ENCODE measurements at regions not wholly inside any gene's neighbourhood (a gene's known extent, or its start where the extent isn't known, plus 50 kb on each side); places are given as distances from the start of the nearest gene placed in this dataset.

GRCh38 chr7:88477976-88478375, 171.3 kb upstream of the STEAP4 start:
- H3K9me3 ChIP-seq (replicated peaks; ENCODE audit: control insufficient read depth, insufficient read depth, low read length), result no peaks in the 10 kb centered on the region
- H4K20me1 ChIP-seq (replicated peaks; ENCODE audit: control insufficient read depth, extremely low read depth, insufficient read depth, low read length), result no peaks in the 10 kb centered on the region
- dilution Hi-C loops (cut with MboI; ENCODE audit: extremely low pct_ligation_motif_present, low sequenced_read_pairs), result no loop called here
- no peak overlapping the region for H2AFZ ChIP-seq (ENCODE audit: low read depth, low read length)
- ChIA-PET POLR2A (no interaction called here), CTCF (no interaction called here)
- H3K27ac ChIP-seq (ENCODE audit: insufficient read depth, low read depth, low read length), result no peak overlapping the region
- H3K4me1 ChIP-seq (ENCODE audit: control insufficient read depth, extremely low read depth, insufficient read depth, low read length), result no peaks in the 10 kb centered on the region
- DNase-seq (ENCODE audit: low read depth, low spot score) (no peak), FAIRE-seq (no peak)
- intact Hi-C loops (cut with micrococcal nuclease), result no loop called here
- no peaks in the 10 kb centered on the region for H3K36me3 ChIP-seq (ENCODE audit: control insufficient read depth in 2 of 2, extremely low read depth in 1 of 2, insufficient read depth in 2 of 2, low read length in 2 of 2)
- TF ChIP-seq MAX (IDR thresholded peaks at IDR 0.05; ENCODE audit: insufficient read depth, insufficient read length) (no peak), GATA2 (IDR thresholded peaks at IDR 0.05; ENCODE audit: insufficient read depth, insufficient read length, low read depth, low read length) (no peak)
- no peaks in the 10 kb centered on the region for H3K79me2 ChIP-seq (ENCODE audit: control insufficient read depth, insufficient read depth, low read length)
- no peak overlapping the region for H3K4me2 ChIP-seq (ENCODE audit: insufficient read depth, low read length)
- no peak overlapping the region for H3K4me3 ChIP-seq (replicated peaks in 1 of 3; ENCODE audit: insufficient read depth in 1 of 3, low read depth in 1 of 3, low read length in 3 of 3)
- BruUV-seq (replicated peaks), result no TSS peak
- H3K27me3 ChIP-seq (ENCODE audit: control insufficient read depth in 2 of 2, insufficient read depth in 2 of 2, low read length in 2 of 2), result no peaks in the 10 kb centered on the region
- no peak overlapping the region for H3K9ac ChIP-seq (replicated peaks; ENCODE audit: extremely low read depth, insufficient read depth, low read length)
- H3K9me1 ChIP-seq (replicated peaks; ENCODE audit: control insufficient read depth, extremely low read depth, insufficient read depth, low read length), result no peaks in the 10 kb centered on the region

GRCh38 chr7:88465600-88465999, 158.9 kb upstream of the STEAP4 start:
- TF ChIP-seq EZH2 (IDR thresholded peaks at IDR 0.05; ENCODE audit: borderline replicate concordance, low read depth, low read length, severe bottlenecking), result no peak
- TF ChIP-seq MAX (IDR thresholded peaks at IDR 0.05; ENCODE audit: insufficient read depth, insufficient read length), result no peak
- TF ChIP-seq CTCF (IDR thresholded peaks at IDR 0.05; ENCODE audit: extremely low read depth in 1 of 2, insufficient read depth in 1 of 2, low read depth in 1 of 2, low read length in 2 of 2), result no peak
- TF ChIP-seq MYC (IDR thresholded peaks at IDR 0.05; ENCODE audit: low read depth, low read length), result no peak
- TF ChIP-seq GATA2 (IDR thresholded peaks at IDR 0.05; ENCODE audit: insufficient read depth, insufficient read length, low read depth, low read length), result no peak
- no peak for TF ChIP-seq JUN (IDR thresholded peaks at IDR 0.05; ENCODE audit: borderline replicate concordance, insufficient read depth, insufficient read length, low read depth)
- TF ChIP-seq POLR2A (IDR thresholded peaks at IDR 0.05; ENCODE audit: low read depth, low read length), result no peak
- TF ChIP-seq FOS (IDR thresholded peaks at IDR 0.05; ENCODE audit: borderline replicate concordance, insufficient read depth, low read length), result no peak
- Histone ChIP-seq H3K27ac (ENCODE audit: insufficient read depth, low read depth, low read length) (no peak overlapping the region), H3K27me3 (ENCODE audit: control insufficient read depth in 2 of 2, insufficient read depth in 2 of 2, low read length in 2 of 2) (no peaks in the 10 kb centered on the region), H3K4me2 (ENCODE audit: insufficient read depth, low read length) (no peak overlapping the region), H3K9me1 (replicated peaks; ENCODE audit: control insufficient read depth, extremely low read depth, insufficient read depth, low read length) (no peaks in the 10 kb centered on the region), H3K4me3 (replicated peaks in 1 of 3; ENCODE audit: insufficient read depth in 1 of 3, low read depth in 1 of 3, low read length in 3 of 3) (no peak overlapping the region), H3K9ac (replicated peaks; ENCODE audit: extremely low read depth, insufficient read depth, low read length) (no peak overlapping the region), H3K79me2 (ENCODE audit: control insufficient read depth, insufficient read depth, low read length) (no peaks in the 10 kb centered on the region), H2AFZ (ENCODE audit: low read depth, low read length) (no peak overlapping the region), H4K20me1 (replicated peaks; ENCODE audit: control insufficient read depth, extremely low read depth, insufficient read depth, low read length) (no peaks in the 10 kb centered on the region), H3K9me3 (replicated peaks; ENCODE audit: control insufficient read depth, insufficient read depth, low read length) (no peaks in the 10 kb centered on the region), H3K4me1 (ENCODE audit: control insufficient read depth, extremely low read depth, insufficient read depth, low read length) (no peaks in the 10 kb centered on the region), H3K36me3 (ENCODE audit: control insufficient read depth in 2 of 2, extremely low read depth in 1 of 2, insufficient read depth in 2 of 2, low read length in 2 of 2) (no peaks in the 10 kb centered on the region)
- CTCF ChIA-PET, result no interaction called here
- intact Hi-C loops (cut with micrococcal nuclease) (no loop called here), dilution Hi-C loops (cut with MboI; ENCODE audit: extremely low pct_ligation_motif_present, low sequenced_read_pairs) (no loop called here)
- no peak for FAIRE-seq
- DNase-seq (ENCODE audit: low read depth, low spot score), result no peak
- POLR2A ChIA-PET, result no interaction called here
- no TSS peak for BruUV-seq (replicated peaks)
